HG03108 (cell line): ENCODE measurements at regions not wholly inside any gene's neighbourhood (a gene's known extent, or its start where the extent isn't known, plus 50 kb on each side); places are given as distances from the start of the nearest gene placed in this dataset.

Experiments used
- ATAC-seq: cut with Tn5 transposase; IDR thresholded peaks from one replicate; pipeline ENCODE4 v1.9.1; 2021; ENCODE audit warnings: moderate library complexity; ENCODE audit not compliant: unreplicated experiment

DNA sequence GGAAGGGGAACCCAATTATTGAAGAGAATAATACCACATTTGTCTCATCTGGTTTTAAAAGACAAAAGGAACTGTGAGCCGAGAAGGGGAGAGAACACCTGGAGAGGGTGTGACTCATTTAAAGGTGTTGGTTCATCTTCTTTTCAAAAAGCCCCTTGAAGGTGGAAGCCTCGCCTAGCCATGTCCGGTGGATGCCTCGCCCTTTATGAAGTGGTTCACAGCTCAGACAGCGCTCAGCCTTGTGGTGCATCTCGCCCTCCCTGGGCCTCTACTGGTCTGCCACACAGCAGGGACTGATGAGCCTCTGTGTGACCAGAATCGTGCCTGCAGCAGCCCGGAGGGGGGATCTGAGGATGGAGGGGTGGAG lies 290.0 kb upstream of the CXCR4 start:
- no peak for ATAC-seq

DNA sequence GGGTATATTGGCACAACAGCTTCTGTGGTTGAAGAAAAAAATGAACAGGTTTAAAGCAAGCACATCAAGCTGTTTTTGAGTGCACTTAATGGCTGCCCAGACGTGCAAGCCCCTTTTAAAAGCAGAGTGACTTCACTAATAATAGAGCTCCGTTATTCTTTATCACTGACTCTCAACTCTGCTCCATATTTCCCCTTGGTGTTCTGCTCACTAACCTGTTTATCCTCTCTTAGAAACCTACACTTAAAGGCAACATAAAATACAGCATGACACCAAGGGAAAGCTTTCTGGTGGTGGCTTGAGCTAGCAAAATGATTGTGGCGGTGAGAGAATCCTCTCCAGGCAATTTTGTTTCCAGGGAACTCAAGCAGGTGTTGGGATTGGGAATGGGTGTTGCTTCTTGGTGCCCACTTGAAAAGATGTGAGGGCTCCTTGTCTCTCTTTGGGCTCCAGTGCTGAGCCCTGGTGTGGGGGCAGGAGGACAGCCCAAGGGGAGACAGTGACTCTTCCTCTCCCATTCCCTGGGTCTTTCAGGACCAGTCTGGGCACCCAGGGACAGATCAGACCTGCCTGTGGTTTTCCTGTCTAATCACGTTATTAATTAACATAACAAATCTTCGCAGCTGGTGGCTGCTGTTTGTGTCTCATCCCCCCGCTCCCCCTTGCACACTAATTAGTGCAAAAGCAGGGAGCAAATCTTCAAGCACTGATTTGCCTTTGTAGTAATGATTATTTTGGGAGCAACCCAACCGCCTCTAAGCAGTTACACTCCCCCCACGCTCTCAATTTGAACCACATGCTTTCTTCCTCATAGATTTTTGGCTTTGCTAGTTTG lies 289.4 kb upstream of the CXCR4 start:
- no peak for ATAC-seq

DNA sequence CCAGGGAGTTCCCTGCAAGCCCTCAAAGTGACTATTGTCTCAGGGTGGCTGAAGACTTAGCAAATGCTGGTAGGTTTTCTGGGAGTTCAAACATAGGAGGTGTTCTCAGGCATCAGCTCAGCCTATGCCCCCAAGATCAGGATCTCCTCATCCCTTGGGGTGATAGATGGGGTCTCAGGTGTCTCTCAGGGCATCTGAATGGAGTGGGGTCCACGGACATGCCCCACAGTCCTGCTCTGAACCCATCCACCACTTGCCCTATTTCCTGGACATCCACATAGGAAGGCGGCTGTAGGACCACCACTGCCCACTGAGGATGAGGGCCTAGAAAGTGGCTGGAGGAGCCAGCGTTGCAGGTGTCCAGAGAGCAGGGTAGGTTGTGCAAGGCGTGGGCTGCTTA lies 287.0 kb upstream of the CXCR4 start:
- no peak for ATAC-seq

DNA sequence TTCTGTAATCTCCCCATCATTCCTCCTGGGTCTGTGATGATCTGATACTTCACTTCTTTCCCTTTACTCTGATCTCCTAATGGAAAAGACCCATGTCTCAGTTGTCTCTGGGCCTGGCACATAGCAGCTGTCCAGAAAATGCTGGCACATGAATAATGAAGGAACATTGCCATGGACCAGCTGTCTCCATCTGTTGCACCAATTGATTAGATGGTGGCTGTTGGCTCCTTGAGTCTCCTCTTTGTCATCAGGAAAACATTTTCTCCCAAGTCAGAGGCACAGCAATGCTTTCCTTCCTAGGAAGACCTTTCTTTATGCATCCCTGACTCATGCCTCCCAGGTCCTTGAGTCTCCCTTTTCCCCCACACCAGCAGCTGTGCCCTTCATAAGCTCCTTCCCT lies 286.2 kb upstream of the CXCR4 start:
- ATAC-seq = no peak

DNA sequence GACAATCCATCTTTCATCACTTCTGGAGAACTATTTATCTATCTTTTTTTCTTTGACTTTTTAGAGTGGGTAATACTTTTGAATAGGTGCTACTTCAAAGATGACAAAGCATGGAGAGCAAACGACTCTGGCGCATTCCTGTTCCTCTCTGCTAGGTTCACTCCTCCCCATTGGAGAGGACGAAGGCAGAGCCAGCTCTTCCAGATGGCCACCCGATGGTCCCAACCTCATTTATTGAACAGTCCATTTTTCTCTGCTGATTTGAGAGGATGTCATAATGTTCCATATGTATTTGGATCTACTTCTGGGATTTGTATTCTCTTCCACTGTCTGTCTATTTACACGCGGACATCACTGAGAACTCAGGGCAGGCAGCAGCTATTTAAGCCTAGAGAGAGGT lies 284.3 kb upstream of the CXCR4 start:
- ATAC-seq = no peak

DNA sequence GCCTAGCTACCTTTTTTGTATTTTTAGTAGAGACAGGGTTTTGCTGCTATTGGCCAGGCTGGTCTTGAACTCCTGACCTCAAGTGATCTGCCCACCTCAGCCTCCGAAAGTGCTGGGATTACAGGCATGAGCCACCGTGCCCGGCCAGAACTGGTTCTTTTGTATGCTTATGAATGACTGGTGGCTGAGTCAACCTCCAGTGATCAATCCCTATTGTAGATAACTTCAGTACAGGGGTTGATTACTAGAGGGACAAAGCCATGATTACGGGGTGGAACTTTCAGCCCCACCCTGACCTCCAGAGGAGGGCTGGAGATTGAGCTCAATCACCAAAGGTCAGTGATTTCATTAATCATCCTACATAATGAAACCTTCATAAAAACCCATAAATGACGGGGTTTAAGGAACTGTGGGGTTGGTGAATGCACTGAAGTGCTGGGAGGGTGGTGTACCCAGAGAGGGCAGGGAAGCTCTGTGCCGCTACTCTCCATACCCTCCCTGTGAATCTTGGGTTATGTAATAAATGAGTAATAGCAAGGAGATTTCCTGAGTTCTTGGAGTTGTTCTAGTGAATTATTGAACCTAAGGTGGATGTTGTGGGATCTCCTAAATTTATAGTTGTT lies 281.8 kb upstream of the CXCR4 start:
- ATAC-seq = no peak

DNA sequence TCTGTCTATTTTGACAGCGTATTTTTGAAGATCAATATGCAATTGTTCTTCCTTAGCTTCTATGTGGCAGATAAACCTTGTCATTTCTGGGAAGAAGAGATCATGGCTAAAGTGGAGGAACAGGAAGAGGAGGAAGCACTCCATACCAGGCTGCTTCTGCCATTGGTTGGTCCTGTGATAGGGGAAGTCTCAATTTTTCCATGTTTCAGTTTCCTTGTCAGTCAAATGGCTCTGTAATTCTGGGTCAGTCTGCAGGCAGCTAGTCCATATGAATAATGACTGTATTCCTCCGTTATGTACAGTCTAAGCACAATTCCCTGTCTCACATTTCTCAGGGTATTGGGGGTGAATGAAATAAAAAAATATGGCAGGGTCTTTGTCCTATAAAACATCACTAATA lies 277.6 kb upstream of the CXCR4 start:
- no peak for ATAC-seq

DNA sequence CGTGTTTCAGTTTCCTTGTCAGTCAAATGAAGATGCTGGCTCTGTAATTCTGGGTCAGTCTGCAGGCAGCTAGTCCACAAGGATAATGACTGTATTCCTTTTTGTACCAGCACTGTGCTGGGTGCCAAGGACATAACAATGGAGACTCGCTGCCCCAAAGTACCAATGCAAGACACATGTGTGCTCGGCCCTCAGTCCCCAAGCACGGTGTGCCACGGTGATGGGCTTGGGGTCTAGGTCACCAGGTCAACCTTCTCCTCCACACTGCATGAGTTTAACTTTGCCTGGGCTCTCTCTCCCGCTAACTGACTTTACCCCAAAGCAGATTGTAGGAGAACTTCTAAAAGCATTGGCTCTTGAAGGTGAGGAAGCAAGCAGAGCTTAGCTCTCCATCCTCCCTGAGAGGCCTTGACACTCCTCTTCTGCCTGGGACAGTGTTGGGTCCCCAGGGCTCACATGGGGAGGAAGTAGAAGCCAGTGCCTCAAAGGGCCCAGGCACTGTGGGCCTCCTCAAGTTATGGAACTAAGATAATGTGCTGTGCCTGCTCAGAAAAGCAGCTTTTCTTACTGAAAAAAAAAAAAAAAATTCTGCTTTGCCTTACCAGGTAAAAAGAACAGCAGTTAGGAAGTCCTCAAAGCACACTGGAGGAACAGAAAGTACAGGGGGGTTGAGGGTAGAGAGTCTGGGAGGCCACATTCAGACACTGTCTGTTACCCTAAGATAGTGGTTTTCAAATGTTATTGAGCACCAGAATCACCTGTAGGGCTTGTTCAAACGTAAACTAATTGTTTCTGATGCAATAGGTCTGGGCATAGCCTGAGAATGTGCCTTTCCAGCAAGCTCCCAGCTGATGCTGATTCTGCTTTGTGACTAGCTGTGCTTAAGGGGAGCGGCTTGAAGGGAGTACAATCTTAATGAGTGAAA lies 276.4 kb upstream of the CXCR4 start:
- peak; percentile 72 for ATAC-seq

DNA sequence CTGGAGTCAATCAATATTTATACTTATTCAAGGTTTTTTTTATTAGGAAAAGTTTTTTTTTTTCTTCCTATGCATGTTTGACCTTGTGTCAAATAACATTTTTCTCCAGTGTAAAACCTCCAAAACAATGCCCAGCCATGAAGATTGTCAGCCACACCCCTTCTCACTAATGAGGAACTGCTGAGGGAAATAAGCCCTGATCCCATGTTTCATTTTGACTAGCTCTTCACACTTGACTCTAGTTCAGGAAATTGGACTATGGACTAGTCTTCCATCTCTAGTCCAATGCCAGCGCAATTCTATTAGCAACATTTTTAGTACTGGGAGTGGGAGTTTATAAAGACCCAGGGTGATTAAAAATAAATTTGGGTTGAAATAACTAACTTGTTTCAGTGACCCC lies 275.6 kb upstream of the CXCR4 start:
- ATAC-seq = no peak

DNA sequence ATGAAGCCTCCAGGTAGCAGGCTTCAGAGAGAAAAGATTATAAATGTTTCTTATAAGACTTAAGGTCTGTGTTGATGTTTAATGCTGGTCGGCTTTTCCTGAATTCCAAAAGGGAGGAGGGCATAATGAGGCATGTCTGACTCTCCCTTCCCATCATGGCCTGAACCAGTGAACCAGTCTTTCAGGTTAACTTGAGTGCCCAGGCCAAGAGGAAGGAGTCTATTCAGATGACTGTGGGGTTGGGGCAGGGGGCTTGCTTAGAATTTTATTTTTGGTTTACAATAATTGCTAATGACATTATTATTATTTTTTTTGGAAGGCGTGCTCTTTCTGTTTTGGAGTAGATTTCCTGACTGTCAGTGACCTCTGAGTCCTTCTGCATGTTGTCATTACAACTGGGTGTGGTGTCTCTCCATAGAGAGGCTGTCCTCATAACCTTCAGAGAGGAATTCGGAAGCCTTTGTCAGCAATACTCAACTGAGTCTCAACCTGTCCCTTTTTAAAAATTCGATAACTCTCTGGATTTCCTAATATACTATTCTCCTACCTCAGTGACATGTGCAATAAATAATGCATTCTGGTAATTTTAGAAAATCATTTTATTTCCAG lies 275.1 kb upstream of the CXCR4 start:
- ATAC-seq = no peak

DNA sequence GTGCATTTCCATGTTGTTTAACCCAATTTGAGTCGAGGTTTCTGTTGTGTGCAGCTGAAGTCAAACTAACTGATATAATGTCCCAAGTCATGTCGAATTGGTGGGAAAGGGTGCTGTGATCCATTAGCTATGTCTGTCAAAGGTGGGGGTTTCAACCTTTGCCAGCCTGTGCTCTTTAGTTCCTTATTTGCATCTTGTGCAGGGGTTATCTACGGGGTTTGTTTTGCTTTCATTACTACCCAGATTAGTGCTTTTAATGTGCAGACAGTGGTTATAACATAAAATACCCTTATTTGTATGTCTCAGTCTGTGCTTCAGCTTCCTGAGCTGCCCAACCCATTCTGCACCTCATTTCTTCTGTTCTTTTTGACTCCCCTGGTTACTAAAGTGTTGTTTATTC lies 271.9 kb upstream of the CXCR4 start:
- peak; percentile 71 for ATAC-seq

DNA sequence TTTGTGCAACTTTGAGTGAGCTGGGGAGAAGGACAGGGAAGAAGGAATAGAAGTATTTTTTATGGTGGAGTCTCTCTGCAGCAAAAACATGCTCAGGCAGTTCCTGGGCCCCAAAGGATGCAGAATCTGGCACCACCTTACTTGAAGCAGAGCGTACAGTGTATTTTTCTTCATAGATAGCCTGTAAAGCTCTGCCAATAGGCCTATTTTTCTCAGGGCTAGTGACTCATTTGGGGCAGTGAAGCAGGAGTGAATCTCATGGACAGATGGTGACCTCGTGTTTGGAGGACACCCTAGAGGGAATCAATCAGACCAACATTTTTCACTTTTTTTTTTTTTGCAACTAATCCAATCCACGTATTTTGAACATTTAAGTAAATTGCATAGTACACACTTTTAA lies 268.1 kb upstream of the CXCR4 start:
- ATAC-seq = no peak

DNA sequence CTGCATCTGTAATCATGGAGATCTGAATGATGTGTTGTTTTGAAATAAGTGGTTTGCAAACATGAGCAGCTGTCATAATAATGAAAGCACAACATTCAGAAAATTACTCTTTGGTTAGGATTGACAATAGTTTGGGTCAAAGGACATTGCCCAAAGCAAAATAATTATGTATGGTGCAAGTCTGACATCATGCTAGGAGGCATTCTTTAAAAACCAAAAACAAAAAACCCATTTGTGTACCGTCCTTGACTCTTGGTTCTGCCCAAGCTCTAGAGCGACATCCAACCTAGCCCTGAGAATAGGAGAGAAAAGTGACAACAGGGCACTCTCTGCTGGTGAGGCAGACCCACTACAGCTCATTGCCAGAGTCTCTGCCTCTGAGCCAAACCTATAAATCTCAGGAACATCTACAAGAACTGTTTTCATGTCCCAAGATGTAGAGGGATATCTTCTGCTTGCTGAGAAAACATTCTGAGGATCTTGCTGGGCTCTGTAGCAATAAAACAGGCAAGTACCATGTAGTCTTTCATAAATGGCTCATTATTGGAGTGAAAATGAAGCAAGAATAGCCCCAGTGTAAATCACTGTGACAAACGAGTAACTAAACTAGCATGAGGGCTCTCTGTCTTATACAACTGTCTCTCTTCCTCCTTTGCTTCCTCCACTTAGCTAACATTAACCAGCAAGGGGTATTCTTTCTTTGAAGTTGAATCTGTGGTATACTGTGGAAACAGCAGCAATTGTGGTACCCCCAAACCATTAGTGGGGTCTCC lies 266.8 kb upstream of the CXCR4 start:
- peak; percentile 28 for ATAC-seq

DNA sequence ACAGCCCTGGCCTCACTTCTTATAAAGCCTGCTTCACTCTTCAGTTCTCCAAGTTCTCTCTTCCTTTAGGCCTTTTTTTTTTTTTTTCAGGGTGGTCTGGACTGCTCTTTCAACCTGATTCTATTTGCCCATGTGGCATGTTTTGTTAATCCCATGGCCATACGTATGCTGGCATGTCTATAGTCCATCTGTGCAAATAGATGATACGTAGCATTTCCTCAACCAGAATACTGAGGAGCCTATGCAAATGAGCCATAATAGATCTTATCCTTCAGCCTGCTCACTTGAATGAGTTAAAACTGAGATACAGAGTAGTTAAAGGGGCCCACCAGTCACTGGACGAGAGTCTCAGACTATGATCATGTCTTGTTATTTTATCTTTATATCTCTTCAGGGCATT lies 265.2 kb upstream of the CXCR4 start:
- no peak for ATAC-seq

DNA sequence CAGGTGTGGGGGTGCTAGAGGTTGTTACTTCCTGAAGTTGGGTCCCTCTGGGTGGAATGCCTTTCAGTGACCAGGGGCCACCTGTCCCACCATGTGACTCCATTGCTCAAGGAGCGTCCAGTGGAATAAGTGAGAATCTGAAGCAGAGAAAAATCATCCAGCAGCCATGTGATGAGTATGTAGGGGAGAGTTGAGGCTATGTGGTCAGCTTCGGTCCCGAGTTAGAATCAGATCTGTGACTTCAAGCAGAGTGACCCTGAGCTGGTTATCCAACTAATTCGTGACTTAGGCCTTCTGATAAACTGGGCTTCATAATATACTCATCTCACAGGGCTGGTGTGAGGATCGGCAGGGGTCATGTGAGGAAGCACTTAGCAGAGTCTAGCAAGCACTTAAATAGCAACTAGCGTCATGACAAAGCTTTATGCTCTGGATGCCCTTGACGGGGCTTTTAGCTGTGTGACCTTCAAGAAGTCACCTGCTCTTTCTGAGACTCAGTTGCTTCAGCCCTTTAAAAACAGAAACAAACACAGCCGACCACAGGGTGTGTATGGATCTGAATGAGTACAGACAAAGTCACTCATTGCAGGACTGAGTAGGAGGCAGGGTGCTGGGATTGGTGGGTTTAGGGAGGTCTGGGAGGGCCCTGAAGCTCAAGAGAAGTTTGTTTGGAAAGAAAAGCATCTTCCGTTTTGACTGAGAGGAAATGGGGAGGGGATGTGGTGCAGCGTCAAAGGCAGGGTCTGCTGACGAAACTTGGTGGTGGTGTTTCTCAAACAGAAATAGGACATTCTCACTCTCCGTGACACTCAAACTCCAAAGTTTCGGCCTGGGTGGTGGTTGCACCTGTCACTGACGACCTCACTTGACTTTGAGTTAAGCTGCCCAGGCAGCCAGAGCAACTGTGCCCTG lies 264.0 kb upstream of the CXCR4 start:
- peak; percentile 76 for ATAC-seq

DNA sequence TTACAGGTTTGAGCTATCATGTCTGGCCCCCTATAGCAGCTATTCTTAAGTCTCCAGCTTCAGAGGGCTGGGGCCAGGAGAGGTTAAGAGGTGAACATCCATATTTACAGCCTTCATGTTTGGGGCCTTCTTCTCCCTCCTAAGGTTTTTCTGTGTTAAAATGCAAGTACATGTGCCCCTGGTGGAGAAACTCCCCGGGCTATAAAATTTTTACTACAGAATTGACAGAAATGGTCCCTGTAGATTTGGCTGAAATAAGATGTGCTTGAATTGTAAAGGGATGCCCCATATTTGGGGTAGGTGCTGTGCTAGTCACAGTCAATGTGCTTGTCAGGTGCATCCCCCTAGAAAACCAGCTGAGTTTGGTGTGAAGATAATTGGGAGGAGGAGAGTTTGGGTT lies 263.3 kb upstream of the CXCR4 start:
- ATAC-seq = no peak

DNA sequence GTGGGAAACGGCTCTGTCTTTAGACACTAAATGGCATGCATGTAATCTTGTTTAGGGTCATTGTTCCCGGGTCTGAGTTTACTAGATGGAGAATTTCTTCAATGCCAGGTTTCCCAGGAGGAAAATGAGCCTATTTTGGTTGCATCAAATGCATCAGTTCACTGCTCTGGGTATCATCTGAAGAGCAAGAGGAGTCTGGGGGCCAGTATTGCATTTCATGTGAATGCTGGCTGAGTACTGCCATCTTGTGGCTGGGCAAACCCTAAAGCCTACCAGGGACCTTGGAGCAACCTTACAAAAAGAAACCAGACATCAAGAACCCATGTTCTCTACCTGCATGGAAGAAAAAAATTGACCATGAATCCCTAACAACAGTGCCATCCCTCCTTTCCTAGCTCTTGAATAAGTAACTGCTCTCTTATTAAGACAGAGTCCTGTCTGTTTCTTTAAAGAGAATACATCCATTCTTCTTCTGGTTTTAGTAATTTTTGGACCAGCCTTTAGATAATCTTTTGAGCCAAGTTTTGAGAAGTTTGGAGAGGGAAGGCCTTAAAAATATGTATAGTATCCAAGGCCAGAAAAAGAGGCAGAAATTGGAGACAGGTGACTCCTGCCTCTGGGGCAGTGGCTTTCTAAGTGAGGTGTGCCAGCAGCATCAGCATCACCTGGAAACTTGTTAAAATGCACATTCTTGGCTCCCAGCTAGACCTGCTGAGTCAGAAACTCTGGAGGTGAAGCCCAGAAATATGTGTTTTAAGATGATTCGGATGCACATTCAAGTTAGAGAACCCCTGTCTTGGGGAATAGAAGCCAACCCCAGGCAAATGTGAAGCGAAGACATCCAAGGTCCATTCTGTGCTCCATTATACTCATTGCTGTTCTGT lies 261.0 kb upstream of the CXCR4 start:
- ATAC-seq = no peak
